Ovary (tissue), 3 donors: ENCODE measurements at regions not wholly inside any gene's neighbourhood (a gene's known extent, or its start where the extent isn't known, plus 50 kb on each side); places are given as distances from the start of the nearest gene placed in this dataset.

Experiments used
- EP300 ChIP-seq: sonication (generic); formaldehyde crosslinking; IDR thresholded peaks from one replicate; pipeline ENCODE4 v1.6.1; 2017; ENCODE audit warnings: antibody characterized with exemption
- POLR2A ChIP-seq: fragments of 450-650 bp; IDR thresholded peaks from one replicate; pipeline ENCODE4 v1.6.1; 2017; ENCODE audit warnings: antibody characterized with exemption, mild to moderate bottlenecking, moderate library complexity
- TF ChIP-seq, protein P1 (sequence below), 3 donors: fragments of 450-650 bp in 2 of 3; fragments of 200-600 bp in 1 of 3; IDR thresholded peaks; one replicate each; pipeline versions ENCODE4 v1.5.1 to v1.8.0; 2016 to 2022; ENCODE audit warnings: antibody characterized with exemption in 3 of 3, mild to moderate bottlenecking in 1 of 3
- donor health status: DM: no; HTN: no; CAD: no.

DNA sequence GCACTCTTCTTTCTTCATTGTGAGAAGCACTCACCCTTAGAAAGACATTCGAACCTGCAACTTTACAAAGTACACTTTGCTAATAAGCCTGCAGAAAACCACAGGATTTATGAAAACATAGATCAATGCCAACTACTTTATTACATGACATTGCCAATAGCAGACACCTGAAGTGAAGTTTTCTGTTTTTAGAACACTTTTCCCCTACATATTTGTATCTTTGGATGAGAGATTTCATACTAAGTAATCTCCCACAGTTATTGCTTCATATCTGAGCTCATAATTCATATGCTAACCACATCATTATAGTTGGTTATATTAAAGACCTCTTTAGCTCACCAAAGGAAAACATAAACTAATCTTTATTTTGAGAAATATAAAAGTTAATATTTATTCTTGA lies 276.5 kb upstream of the CTSO start:
- TF ChIP-seq, protein P1, sequence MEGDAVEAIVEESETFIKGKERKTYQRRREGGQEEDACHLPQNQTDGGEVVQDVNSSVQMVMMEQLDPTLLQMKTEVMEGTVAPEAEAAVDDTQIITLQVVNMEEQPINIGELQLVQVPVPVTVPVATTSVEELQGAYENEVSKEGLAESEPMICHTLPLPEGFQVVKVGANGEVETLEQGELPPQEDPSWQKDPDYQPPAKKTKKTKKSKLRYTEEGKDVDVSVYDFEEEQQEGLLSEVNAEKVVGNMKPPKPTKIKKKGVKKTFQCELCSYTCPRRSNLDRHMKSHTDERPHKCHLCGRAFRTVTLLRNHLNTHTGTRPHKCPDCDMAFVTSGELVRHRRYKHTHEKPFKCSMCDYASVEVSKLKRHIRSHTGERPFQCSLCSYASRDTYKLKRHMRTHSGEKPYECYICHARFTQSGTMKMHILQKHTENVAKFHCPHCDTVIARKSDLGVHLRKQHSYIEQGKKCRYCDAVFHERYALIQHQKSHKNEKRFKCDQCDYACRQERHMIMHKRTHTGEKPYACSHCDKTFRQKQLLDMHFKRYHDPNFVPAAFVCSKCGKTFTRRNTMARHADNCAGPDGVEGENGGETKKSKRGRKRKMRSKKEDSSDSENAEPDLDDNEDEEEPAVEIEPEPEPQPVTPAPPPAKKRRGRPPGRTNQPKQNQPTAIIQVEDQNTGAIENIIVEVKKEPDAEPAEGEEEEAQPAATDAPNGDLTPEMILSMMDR (IDR thresholded peaks at IDR 0.05) = no peak
- no peak for TF ChIP-seq EP300
- no peak for TF ChIP-seq POLR2A
